Effector memory CD4-positive, alpha-beta T cell (primary cell): ENCODE measurements at regions not wholly inside any gene's neighbourhood (a gene's known extent, or its start where the extent isn't known, plus 50 kb on each side); places are given as distances from the start of the nearest gene placed in this dataset.
"Not testable (repeated sequence)": the region's sequence is repeated elsewhere in the genome, so short reads cannot be mapped to it uniquely, and the experiment has no call there.

Source experiments
- DNase-seq, 3 donors: peaks; one replicate each; pipeline ENCODE4 v3.0.0-alpha.2; 2020
- H3K27ac ChIP-seq: 2 replicates; pipeline ENCODE4 v1.7.0; 2013; ENCODE audit warnings: mild to moderate bottlenecking, low read length, moderate library complexity; ENCODE audit not compliant: insufficient read depth, poor library complexity, severe bottlenecking
- H3K27me3 ChIP-seq: replicated peaks from 2 replicates; pipeline ENCODE4 v1.7.0; 2013; ENCODE audit warnings: mild to moderate bottlenecking, low read length; ENCODE audit not compliant: insufficient read depth, control insufficient read depth, poor library complexity, severe bottlenecking
- H3K36me3 ChIP-seq: 2 replicates; pipeline ENCODE4 v1.7.0; 2013; ENCODE audit warnings: mild to moderate bottlenecking, low read length, moderate library complexity; ENCODE audit not compliant: control insufficient read depth, insufficient read depth
- H3K4me1 ChIP-seq: 2 replicates; pipeline ENCODE4 v1.7.0; 2013; ENCODE audit warnings: low read length, mild to moderate bottlenecking; ENCODE audit not compliant: control insufficient read depth, insufficient read depth, poor library complexity, severe bottlenecking
- H3K4me3 ChIP-seq: 2 replicates; pipeline ENCODE4 v1.7.0; 2013; ENCODE audit warnings: low read length, low read depth, mild to moderate bottlenecking; ENCODE audit not compliant: insufficient read depth, poor library complexity, severe bottlenecking
- H3K9me3 ChIP-seq: 2 replicates; pipeline ENCODE4 v1.7.0; 2013; ENCODE audit warnings: mild to moderate bottlenecking, low read length, moderate library complexity; ENCODE audit not compliant: control insufficient read depth

DNA sequence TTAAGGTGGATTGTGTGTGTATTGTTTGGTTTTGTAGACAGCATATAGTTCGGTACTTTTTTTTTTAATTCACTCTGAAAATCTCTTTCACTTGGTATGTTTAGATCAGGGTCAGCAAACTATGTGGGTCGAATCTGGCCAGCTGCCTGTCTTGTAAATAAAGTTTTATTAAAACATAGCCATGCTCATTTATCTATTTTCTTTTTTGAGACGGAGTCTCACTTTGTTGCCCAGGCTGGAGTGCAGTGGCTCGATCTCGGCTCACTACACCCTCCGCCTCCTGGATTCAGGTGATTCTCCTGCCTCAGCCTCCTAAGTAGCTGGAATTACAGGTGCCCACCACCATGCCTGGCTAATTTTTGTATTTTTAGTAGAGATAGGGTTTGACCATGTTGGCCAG lies 72.4 kb upstream of the EZR start:
- not testable (repeated sequence) for H3K4me1 ChIP-seq, H3K36me3 ChIP-seq, H3K4me3 ChIP-seq, DNase-seq, H3K27ac ChIP-seq, H3K9me3 ChIP-seq, H3K27me3 ChIP-seq

DNA sequence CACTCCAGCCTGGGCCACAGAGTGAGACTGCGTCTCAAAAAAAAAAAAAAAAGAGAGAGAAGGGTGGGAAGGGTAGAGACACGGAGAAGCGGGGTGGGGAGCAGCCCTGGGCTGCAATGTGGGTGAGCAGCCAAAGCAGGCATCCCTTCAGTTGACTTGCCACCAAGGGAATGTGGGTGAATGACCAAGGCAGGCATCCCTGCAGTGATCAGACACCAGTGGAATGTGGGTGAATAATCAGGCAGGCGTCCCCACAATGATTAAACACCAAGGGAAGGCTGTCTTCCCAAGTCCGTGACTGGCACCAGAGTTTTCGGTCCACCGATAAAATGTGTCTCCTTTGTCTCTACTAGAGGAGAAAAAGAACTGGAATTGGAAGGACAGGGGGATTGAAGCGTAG lies 69.0 kb upstream of the EZR start:
- H3K9me3 ChIP-seq, H3K4me3 ChIP-seq, DNase-seq, H3K27ac ChIP-seq, H3K27me3 ChIP-seq, H3K36me3 ChIP-seq, H3K4me1 ChIP-seq: not testable (repeated sequence)

DNA sequence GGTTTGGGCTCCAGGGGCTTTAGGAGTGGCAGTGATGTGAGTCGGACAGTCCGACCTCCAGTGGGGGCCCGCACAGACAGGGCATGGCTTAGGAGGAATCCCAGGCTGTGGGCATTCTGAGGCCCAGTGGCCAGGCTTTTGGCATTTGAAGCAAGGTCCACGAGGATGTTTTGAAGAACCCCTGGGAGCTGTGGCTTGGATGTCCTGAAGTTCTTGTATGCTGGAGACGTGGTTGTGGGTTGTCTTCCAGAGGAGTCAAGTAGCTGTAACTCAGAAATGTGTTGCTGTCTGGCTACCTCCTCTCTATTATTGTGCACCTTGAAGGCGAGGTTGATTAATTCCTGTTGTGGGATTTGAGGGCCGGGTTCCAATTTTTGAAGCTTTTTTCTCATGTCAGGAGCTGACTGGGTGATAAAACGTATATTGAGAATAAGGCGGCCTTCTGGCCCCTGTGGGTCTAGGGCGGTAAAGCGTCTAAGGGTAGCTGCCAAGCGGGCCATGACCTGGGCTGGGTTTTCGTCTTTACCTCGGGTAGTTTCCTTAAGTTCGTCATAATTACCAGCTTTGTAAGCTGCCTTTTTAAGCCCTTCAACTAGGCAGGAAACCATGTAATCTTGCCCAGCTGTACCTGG lies 67.3 kb upstream of the EZR start:
- not testable (repeated sequence) for H3K4me3 ChIP-seq, H3K27me3 ChIP-seq, H3K4me1 ChIP-seq, H3K27ac ChIP-seq, DNase-seq, H3K9me3 ChIP-seq, H3K36me3 ChIP-seq

DNA sequence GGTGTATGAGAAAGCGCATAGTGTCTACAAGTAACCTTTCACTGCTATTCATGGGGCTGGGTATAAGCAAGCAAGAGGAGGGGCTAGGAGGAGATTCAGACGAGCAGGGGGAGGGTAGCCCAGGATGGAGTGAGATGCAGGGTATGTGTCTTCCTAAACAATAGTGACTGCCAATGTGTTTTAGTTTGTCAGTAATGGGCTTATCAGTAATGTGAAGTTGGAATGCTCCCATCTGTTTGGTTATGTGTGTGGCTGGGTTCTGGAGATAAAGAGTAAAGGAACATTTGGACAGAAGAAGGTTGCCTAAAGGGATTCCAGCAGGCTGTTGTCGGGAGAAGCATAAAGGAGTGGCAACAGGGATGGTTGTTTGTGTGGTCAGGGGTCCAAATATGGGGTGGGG lies 62.7 kb upstream of the EZR start:
- not testable (repeated sequence) for H3K4me1 ChIP-seq, H3K27ac ChIP-seq, H3K36me3 ChIP-seq, H3K27me3 ChIP-seq, H3K9me3 ChIP-seq, H3K4me3 ChIP-seq, DNase-seq

DNA sequence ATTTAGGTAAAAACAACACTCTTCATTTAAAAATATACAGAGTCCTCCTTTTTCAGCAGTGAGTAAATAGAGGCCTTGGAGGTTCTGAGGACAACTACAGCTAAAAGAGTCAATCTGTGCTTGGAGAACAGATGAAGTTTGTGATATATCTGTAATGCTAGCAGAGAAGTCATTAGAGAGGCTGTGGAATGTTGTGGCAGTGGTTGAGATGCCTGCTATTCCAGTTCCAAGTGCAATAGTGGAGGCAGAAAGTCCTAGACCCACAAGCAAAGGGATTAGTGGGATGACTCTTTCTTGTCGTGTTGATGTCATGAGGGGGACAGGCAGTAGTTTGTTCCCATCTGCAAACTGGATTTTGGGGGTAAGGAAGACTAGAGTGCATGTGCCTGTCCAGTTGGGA lies 62.1 kb upstream of the EZR start:
- H3K27me3 ChIP-seq, H3K27ac ChIP-seq, H3K36me3 ChIP-seq: not testable (repeated sequence)

DNA sequence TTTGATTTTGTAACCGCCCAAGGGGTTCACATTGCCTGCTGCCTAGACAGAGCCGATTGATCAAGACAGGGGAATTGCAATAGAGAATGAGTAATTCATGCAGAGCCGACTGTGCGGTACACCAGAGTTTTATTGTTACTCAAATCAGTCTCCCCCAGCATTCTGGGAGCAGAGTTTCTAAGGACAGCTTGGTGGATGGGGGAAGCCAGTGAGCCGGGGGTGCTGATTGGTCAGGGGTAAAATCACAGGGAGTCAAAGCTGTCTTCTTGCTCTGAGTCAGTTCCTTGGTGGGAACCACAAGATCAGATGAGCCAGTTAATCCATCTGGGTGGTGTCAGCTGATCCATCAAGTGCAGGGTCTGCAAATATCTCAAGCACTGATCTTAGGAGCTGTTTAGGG lies 60.0 kb upstream of the EZR start:
- Histone ChIP-seq H3K36me3 (no peaks in the 10 kb centered on the region), H3K4me3 (no peak overlapping the region), H3K9me3 (no peaks in the 10 kb centered on the region), H3K4me1 (no peaks in the 10 kb centered on the region), H3K27ac (no peak overlapping the region), H3K27me3 (no peaks in the 10 kb centered on the region)
- peak in 1 of 3 donors; percentile 12 for DNase-seq

More for the DNA sequence above, 62.1 kb upstream of the EZR start:
- H3K4me1 ChIP-seq, H3K4me3 ChIP-seq, DNase-seq, H3K9me3 ChIP-seq: not testable (repeated sequence)

DNA sequence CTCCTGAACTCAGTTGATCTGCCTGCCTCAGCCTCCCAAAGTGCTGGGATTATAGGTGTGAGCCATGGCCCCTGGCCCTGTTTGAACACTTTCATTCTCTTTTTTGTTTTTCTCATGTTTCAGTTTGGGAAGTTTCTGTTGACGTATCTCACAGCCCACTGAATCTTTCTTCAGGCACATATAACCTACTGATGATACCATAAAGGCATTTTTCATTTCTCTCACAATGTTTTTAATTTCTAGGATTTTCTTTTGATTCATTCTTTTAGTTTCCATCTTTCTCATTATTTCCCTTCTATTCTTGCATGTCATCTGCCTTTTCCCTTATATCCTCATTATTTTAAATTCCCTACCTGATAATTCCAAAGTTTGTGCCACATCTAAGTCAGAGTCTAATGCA lies 58.5 kb upstream of the EZR start:
- Histone ChIP-seq H3K4me1 (no peaks in the 10 kb centered on the region), H3K36me3 (no peaks in the 10 kb centered on the region), H3K9me3 (no peaks in the 10 kb centered on the region), H3K27me3 (no peaks in the 10 kb centered on the region), H3K4me3 (no peak overlapping the region), H3K27ac (no peak overlapping the region)
- no peak for DNase-seq

DNA sequence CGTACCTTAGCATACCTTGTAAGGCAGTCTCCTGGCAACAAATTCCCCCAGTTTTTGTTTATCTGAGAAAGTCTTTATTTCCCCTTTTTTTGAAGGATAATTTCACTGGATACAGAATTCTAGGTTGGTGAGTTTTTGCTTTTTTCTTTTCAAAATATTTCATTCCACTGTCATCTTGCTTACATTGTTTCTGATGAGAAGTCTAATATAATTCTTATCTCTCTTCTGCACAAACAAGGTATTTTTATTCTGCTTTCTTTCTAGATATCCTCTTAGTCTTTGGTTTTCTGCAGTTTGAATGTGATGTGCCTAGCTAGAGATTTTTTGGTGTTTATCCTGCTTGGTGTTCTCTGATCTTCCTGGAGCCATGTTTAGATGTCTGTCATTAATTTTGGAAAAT lies 57.7 kb upstream of the EZR start:
- no peak overlapping the region for H3K4me3 ChIP-seq
- no peaks in the 10 kb centered on the region for H3K9me3 ChIP-seq
- H3K4me1 ChIP-seq = no peaks in the 10 kb centered on the region
- no peaks in the 10 kb centered on the region for H3K36me3 ChIP-seq
- no peaks in the 10 kb centered on the region for H3K27me3 ChIP-seq
- DNase-seq = no peak
- no peak overlapping the region for H3K27ac ChIP-seq

DNA sequence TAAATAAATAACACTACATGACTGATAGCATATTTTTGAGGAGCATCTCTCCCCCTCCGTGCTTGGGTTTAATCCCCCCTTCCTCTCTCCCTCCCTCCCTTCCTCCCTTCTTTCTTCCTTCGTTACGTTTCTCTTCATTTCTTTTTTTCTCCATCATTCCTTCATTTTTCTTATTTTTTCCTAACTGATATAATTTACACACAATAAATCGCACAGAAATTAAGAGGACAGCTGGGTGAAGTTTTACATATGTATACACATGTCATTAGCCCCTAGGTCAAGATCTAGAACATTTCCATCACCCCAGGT lies 51.4 kb upstream of the EZR start:
- peak overlapping the region; percentile 99 for H3K27ac ChIP-seq
- no peak for DNase-seq
- H3K4me3 ChIP-seq = no peak overlapping the region

DNA sequence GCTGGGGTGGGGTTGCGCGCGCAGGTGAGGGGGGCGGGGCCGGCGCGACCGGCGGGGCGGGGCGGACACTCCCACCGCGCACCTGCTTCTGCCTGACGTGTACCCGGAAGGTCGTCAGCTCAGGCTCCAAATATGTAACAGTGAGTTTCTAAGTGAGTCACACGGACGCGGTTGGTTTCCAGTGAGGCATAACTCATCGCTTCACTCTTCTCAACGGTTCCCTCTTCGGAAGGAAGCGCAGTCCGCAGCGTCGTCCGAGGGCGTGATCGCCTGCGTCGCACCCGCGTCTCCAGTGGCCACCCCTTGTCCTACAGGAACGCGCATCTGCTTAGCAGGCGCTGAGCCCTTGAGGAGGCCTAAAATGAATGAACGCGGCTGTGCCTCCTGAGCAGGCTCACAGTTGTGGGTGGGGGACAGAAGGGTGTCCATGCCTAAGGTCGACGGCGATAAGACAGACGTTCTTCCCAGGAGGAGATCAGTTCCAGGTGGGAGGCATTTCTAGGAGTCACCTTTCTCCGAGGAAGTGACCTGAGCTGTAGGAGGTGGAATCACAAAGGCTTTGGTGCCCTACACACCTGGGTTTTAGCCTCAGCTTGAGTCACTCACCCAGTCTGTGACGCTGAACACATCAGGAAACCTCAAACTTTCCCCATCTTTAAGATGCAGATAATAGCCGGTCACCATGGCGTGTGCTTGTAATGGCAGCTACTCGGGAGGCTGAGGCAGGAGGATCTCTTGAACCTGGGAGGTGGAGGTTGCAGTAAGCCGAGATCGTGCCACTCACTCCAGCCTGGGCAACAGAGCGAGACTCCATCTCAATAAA lies 50.9 kb upstream of the EZR start:
- Histone ChIP-seq H3K9me3 (no peaks in the 10 kb centered on the region), H3K27me3 (no peaks in the 10 kb centered on the region), H3K27ac (peak overlapping the region; percentile 99), H3K4me1 (peaks cover 13% of the 10 kb centered on the region), H3K4me3 (peak overlapping the region; percentile 57), H3K36me3 (no peaks in the 10 kb centered on the region)
- DNase-seq = peak; percentile 66 to 95 (median 67)

More for the DNA sequence above, 51.4 kb upstream of the EZR start:
- peaks cover 13% of the 10 kb centered on the region for H3K4me1 ChIP-seq
- H3K27me3 ChIP-seq = no peaks in the 10 kb centered on the region
- H3K36me3 ChIP-seq = no peaks in the 10 kb centered on the region
- H3K9me3 ChIP-seq = no peaks in the 10 kb centered on the region
